Panc1 (cell line): ENCODE measurements at regions not wholly inside any gene's neighbourhood (a gene's known extent, or its start where the extent isn't known, plus 50 kb on each side); places are given as distances from the start of the nearest gene placed in this dataset.

Source experiments
- ATAC-seq: fragments of 200-7000 bp; cut with Tn5 transposase; 2 replicates; pipeline ENCODE4 v1.9.1; 2020; ENCODE audit warnings: mild to moderate bottlenecking, moderate library complexity
- BruUV-seq: library from RNA; stranded (reverse); fragments of 400-500 nt; replicated peaks from 2 replicates; lab custom pipeline; 2021; lab: Mats Ljungman, UMichigan
- CTCF ChIA-PET: fragments of 300-600 bp; sonication (Branson Sonifier 250); formaldehyde crosslinking; loops from one replicate; lab custom pipeline; 2022; ENCODE audit warnings: antibody characterized with exemption; lab: Charles Lee
- POLR2A ChIA-PET: fragments of 300-600 bp; sonication (Branson Sonifier 250); formaldehyde crosslinking; loops from one replicate; lab custom pipeline; 2022; ENCODE audit warnings: antibody characterized with exemption; lab: Charles Lee
- DNase-seq: peaks from one replicate; pipeline ENCODE4 v3.0.0-alpha.2; 2010; ENCODE audit warnings: low read depth, low spot score
- H3K27ac ChIP-seq: 2 replicates; pipeline ENCODE4 v1.5.1; 2011; ENCODE audit warnings: mild to moderate bottlenecking, low read length, inconsistent platforms
- H3K27me3 ChIP-seq: fragments of 200-500 bp; sonication (Bioruptor generic); 2 replicates; pipeline ENCODE4 v1.6.0; 2014; ENCODE audit warnings: low read length, inconsistent platforms; ENCODE audit not compliant: control insufficient read depth, insufficient read depth
- H3K36me3 ChIP-seq: fragments of 200-500 bp; sonication (Bioruptor generic); 2 replicates; pipeline ENCODE4 v1.5.1; 2014; ENCODE audit warnings: inconsistent platforms, mild to moderate bottlenecking, low read length, moderate library complexity; ENCODE audit not compliant: control insufficient read depth, insufficient read depth
- H3K4me1 ChIP-seq: 2 replicates; pipeline ENCODE4 v1.5.1; 2011; ENCODE audit warnings: inconsistent platforms, mild to moderate bottlenecking, low read length, moderate library complexity; ENCODE audit not compliant: control insufficient read depth, insufficient read depth
- H3K4me3 ChIP-seq, 2 experiments: 2 replicates each; pipeline ENCODE4 v1.5.1; 2011 to 2012; ENCODE audit warnings: low read depth in 2 of 2, low read length in 2 of 2, mild to moderate bottlenecking in 2 of 2, inconsistent platforms in 1 of 2, moderate library complexity in 1 of 2
- H3K9me3 ChIP-seq: fragments of 200-500 bp; sonication (Bioruptor generic); 2 replicates; pipeline ENCODE4 v1.5.1; 2014; ENCODE audit warnings: low read depth, mild to moderate bottlenecking, inconsistent platforms, low read length, moderate library complexity; ENCODE audit not compliant: control insufficient read depth, insufficient read depth
- POLR2AphosphoS5 ChIP-seq: IDR thresholded peaks from 2 replicates; pipeline ENCODE4 v1.6.1; 2012; ENCODE audit warnings: mild to moderate bottlenecking, low read depth, low read length, moderate library complexity
- REST ChIP-seq, 2 experiments: IDR thresholded peaks; 2 replicates each; pipeline ENCODE4 v1.6.1; 2011 to 2012; ENCODE audit warnings: low read depth in 2 of 2, control low read depth in 1 of 2, low read length in 1 of 2, mild to moderate bottlenecking in 1 of 2, moderate library complexity in 1 of 2; ENCODE audit not compliant: insufficient read depth in 1 of 2
- SIN3A ChIP-seq: IDR thresholded peaks from 2 replicates; pipeline ENCODE4 v1.6.1; 2012; ENCODE audit warnings: low read depth, mild to moderate bottlenecking, low read length, moderate library complexity, borderline replicate concordance; ENCODE audit not compliant: insufficient read depth
- TCF7L2 ChIP-seq: IDR thresholded peaks from 2 replicates; pipeline ENCODE4 v1.6.1; 2011; ENCODE audit warnings: mild to moderate bottlenecking, low read depth, low read length, inconsistent platforms
- in situ Hi-C: cut with HindIII; loops from 2 replicates; pipeline ENCODE4 v1.10.0; 2016; ENCODE audit warnings: low sequenced_read_pairs, low pct_unique_long_range_greater_than_20kb
- intact Hi-C: fragments of 100-400 bp; cut with micrococcal nuclease; formaldehyde crosslinking; loops from one replicate; pipeline ENCODE4 v1.10.0; 2022; ENCODE audit not compliant: unreplicated experiment
- TF ChIP-seq, protein P1 (sequence below): fragments of 450-650 bp; IDR thresholded peaks from 2 replicates; pipeline ENCODE4 v1.5.1; 2017; ENCODE audit warnings: mild to moderate bottlenecking

DNA sequence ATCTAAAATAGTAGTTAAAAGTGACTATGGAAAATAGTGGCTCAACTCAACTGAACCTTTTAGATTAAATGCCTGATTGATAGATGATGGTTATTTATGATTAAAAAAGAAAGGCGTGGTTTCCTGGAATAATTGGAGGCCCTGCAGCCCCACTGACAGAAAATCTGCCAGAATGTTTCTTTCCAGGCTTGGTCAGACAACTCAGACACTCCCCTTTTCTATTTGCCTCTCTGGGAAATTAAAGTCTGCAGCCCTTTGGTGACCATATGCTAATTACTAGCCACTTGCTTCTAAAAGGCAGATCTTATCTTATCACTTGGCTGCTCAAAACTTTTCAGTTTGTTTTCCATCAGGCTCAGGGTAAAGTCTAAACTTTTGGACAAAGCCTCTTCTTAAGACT, 506.0 kb downstream of the TMEM114 start:
- Histone ChIP-seq H3K9me3 (no peaks in the 10 kb centered on the region), H3K27ac (no peak overlapping the region)

DNA sequence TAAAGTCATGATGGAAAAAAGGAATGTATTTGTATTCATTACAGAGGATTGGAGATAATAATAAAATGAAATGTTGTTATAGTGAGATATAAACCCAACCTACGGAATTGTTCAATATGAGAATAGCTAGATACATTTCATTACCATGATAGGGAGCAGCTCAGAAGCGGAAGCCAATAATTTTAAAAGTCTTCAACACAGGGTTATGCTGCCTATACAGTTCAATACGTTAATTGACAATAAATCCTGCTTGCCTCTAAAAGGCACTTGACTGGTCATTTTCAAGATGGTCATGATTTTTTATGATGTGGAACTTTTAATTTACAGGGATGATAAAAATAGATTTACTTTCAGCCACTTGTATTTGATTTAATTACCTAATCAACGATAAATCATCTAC, 506.8 kb downstream of the TMEM114 start:
- CTCF ChIA-PET, result no interaction called here
- TF ChIP-seq, protein P1, sequence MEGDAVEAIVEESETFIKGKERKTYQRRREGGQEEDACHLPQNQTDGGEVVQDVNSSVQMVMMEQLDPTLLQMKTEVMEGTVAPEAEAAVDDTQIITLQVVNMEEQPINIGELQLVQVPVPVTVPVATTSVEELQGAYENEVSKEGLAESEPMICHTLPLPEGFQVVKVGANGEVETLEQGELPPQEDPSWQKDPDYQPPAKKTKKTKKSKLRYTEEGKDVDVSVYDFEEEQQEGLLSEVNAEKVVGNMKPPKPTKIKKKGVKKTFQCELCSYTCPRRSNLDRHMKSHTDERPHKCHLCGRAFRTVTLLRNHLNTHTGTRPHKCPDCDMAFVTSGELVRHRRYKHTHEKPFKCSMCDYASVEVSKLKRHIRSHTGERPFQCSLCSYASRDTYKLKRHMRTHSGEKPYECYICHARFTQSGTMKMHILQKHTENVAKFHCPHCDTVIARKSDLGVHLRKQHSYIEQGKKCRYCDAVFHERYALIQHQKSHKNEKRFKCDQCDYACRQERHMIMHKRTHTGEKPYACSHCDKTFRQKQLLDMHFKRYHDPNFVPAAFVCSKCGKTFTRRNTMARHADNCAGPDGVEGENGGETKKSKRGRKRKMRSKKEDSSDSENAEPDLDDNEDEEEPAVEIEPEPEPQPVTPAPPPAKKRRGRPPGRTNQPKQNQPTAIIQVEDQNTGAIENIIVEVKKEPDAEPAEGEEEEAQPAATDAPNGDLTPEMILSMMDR, result no peak
- no peak for TF ChIP-seq TCF7L2
- TF ChIP-seq POLR2AphosphoS5, result no peak
- no peak for TF ChIP-seq SIN3A
- TF ChIP-seq REST (IDR thresholded peaks at IDR 0.05; ENCODE audit: insufficient read depth in 1 of 2, low read depth in 2 of 2, low read length in 1 of 2), result no peak
- no peak overlapping the region for H3K27ac ChIP-seq
- POLR2A ChIA-PET, result no interaction called here
- DNase-seq, result no peak
- BruUV-seq, result no TSS peak
- H3K4me3 ChIP-seq, result no peak overlapping the region
- no peaks in the 10 kb centered on the region for H3K9me3 ChIP-seq
- intact Hi-C loops, result no loop called here
- no peak for ATAC-seq
- no peaks in the 10 kb centered on the region for H3K36me3 ChIP-seq
- no peaks in the 10 kb centered on the region for H3K27me3 ChIP-seq
- no peaks in the 10 kb centered on the region for H3K4me1 ChIP-seq
- in situ Hi-C loops, result no loop called here

More for the DNA sequence above, 506.0 kb downstream of the TMEM114 start:
- intact Hi-C loops (no loop called here), in situ Hi-C loops (no loop called here)
- no peak for DNase-seq
- H3K4me3 ChIP-seq, result no peak overlapping the region
- ChIA-PET CTCF (no interaction called here), POLR2A (no interaction called here)
- no TSS peak for BruUV-seq
- no peaks in the 10 kb centered on the region for H3K27me3 ChIP-seq
- H3K36me3 ChIP-seq, result no peaks in the 10 kb centered on the region
- no peaks in the 10 kb centered on the region for H3K4me1 ChIP-seq
- no peak for ATAC-seq
- TF ChIP-seq SIN3A, result no peak
- TF ChIP-seq TCF7L2, result no peak
- no peak for TF ChIP-seq REST (IDR thresholded peaks at IDR 0.05; ENCODE audit: insufficient read depth in 1 of 2, low read depth in 2 of 2, low read length in 1 of 2)
- TF ChIP-seq, protein P1, result no peak
- no peak for TF ChIP-seq POLR2AphosphoS5
